ENCODE measurements at regions not wholly inside any gene's neighbourhood (a gene's known extent, or its start where the extent isn't known, plus 50 kb on each side); places are given as distances from the start of the nearest gene placed in this dataset.

GRCh38 chr1:60956520-60956919 lies 125.8 kb upstream of the NFIA start:
- Mint-ChIP-seq H3K4me3 (no peak overlapping the region), H3K36me3 (no peaks in the 10 kb centered on the region), H3K9me3 (peaks cover 0 to 4% (median 0%) of the 10 kb centered on the region in 7 donors), H3K27ac (no peak overlapping the region), H3K4me1 (no peaks in the 10 kb centered on the region), H3K27me3 (peaks cover 8% of the 10 kb centered on the region)
- H3K4me1 ChIP-seq (ENCODE audit: control insufficient read depth, insufficient read depth, low read length, poor library complexity, severe bottlenecking), result no peaks in the 10 kb centered on the region
- no peaks in the 10 kb centered on the region for H3K9me3 ChIP-seq (ENCODE audit: control insufficient read depth in 2 of 2, low read length in 2 of 2)
- H3K4me3 ChIP-seq (ENCODE audit: low read depth, low read length), result no peak overlapping the region
- no peak for ATAC-seq (ENCODE audit: low read depth in 2 of 2)
- peaks cover 5% of the 10 kb centered on the region for H3K27me3 ChIP-seq (ENCODE audit: control insufficient read depth, insufficient read depth, low read length)
- H3K27ac ChIP-seq (ENCODE audit: insufficient read depth, low read length, poor library complexity, severe bottlenecking), result no peak overlapping the region
- no peaks in the 10 kb centered on the region for H3K36me3 ChIP-seq (ENCODE audit: control insufficient read depth, insufficient read depth, low read length)
- no peak for DNase-seq

GRCh38 chr1:60952612-60953111 lies 129.7 kb upstream of the NFIA start:
- Histone ChIP-seq H3K4me1 (ENCODE audit: control insufficient read depth, insufficient read depth, low read length, poor library complexity, severe bottlenecking) (no peaks in the 10 kb centered on the region), H3K9me3 (ENCODE audit: control insufficient read depth in 2 of 2, low read length in 2 of 2) (no peaks in the 10 kb centered on the region), H3K36me3 (ENCODE audit: control insufficient read depth, insufficient read depth, low read length) (no peaks in the 10 kb centered on the region), H3K27ac (ENCODE audit: insufficient read depth, low read length, poor library complexity, severe bottlenecking) (no peak overlapping the region), H3K27me3 (ENCODE audit: control insufficient read depth, insufficient read depth, low read length) (peaks cover 3% of the 10 kb centered on the region), H3K4me3 (ENCODE audit: low read depth, low read length) (no peak overlapping the region)
- DNase-seq, result no peak
- ATAC-seq (ENCODE audit: low read depth in 2 of 2), result no peak
- Mint-ChIP-seq H3K27me3 (peaks cover 4% of the 10 kb centered on the region), H3K4me1 (peaks cover 0 to 3% (median 0%) of the 10 kb centered on the region in 4 donors), H3K36me3 (no peaks in the 10 kb centered on the region), H3K4me3 (no peak overlapping the region), H3K27ac (no peak overlapping the region), H3K9me3 (peaks cover 0 to 4% (median 0%) of the 10 kb centered on the region in 7 donors)

- H3K36me3 Mint-ChIP-seq, result no peaks in the 10 kb centered on the region
- H3K4me1 ChIP-seq (ENCODE audit: control insufficient read depth, insufficient read depth, low read length, poor library complexity, severe bottlenecking), result no peaks in the 10 kb centered on the region
- H3K9me3 Mint-ChIP-seq, result peaks cover 0 to 4% (median 0%) of the 10 kb centered on the region in 7 donors
- H3K27ac Mint-ChIP-seq, result no peak overlapping the region
- H3K9me3 ChIP-seq (ENCODE audit: control insufficient read depth in 2 of 2, low read length in 2 of 2), result no peaks in the 10 kb centered on the region
- no peaks in the 10 kb centered on the region for H3K27me3 ChIP-seq (ENCODE audit: control insufficient read depth, insufficient read depth, low read length)
- ATAC-seq (ENCODE audit: low read depth in 2 of 2) (no peak), DNase-seq (no peak)
- peaks cover 0 to 3% (median 0%) of the 10 kb centered on the region in 4 donors for H3K4me1 Mint-ChIP-seq
- no peaks in the 10 kb centered on the region for H3K36me3 ChIP-seq (ENCODE audit: control insufficient read depth, insufficient read depth, low read length)
- H3K27me3 Mint-ChIP-seq, result peaks cover 10% of the 10 kb centered on the region
- H3K27ac ChIP-seq (ENCODE audit: insufficient read depth, low read length, poor library complexity, severe bottlenecking), result no peak overlapping the region
- H3K4me3 Mint-ChIP-seq, result no peak overlapping the region
- H3K4me3 ChIP-seq (ENCODE audit: low read depth, low read length), result no peak overlapping the region
Observed at GRCh38 chr1:60950224-60951063, 131.9 kb upstream of the NFIA start.

- Mint-ChIP-seq H3K27ac (no peak overlapping the region), H3K27me3 (peaks cover 10% of the 10 kb centered on the region), H3K4me1 (peaks cover 0 to 3% (median 0%) of the 10 kb centered on the region in 4 donors), H3K9me3 (peaks cover 0 to 4% (median 0%) of the 10 kb centered on the region in 7 donors), H3K36me3 (no peaks in the 10 kb centered on the region), H3K4me3 (no peak overlapping the region)
- Histone ChIP-seq H3K27ac (ENCODE audit: insufficient read depth, low read length, poor library complexity, severe bottlenecking) (no peak overlapping the region), H3K4me3 (ENCODE audit: low read depth, low read length) (no peak overlapping the region), H3K9me3 (ENCODE audit: control insufficient read depth in 2 of 2, low read length in 2 of 2) (no peaks in the 10 kb centered on the region), H3K4me1 (ENCODE audit: control insufficient read depth, insufficient read depth, low read length, poor library complexity, severe bottlenecking) (no peaks in the 10 kb centered on the region), H3K36me3 (ENCODE audit: control insufficient read depth, insufficient read depth, low read length) (no peaks in the 10 kb centered on the region), H3K27me3 (ENCODE audit: control insufficient read depth, insufficient read depth, low read length) (no peaks in the 10 kb centered on the region)
- ATAC-seq (ENCODE audit: low read depth in 2 of 2) (no peak), DNase-seq (no peak)
Observed at GRCh38 chr1:60949826-60950197, 132.5 kb upstream of the NFIA start.

GRCh38 chr1:60949154-60949825 lies 133.1 kb upstream of the NFIA start:
- Histone ChIP-seq H3K27me3 (ENCODE audit: control insufficient read depth, insufficient read depth, low read length) (no peaks in the 10 kb centered on the region), H3K36me3 (ENCODE audit: control insufficient read depth, insufficient read depth, low read length) (no peaks in the 10 kb centered on the region), H3K4me1 (ENCODE audit: control insufficient read depth, insufficient read depth, low read length, poor library complexity, severe bottlenecking) (no peaks in the 10 kb centered on the region), H3K4me3 (ENCODE audit: low read depth, low read length) (no peak overlapping the region), H3K27ac (ENCODE audit: insufficient read depth, low read length, poor library complexity, severe bottlenecking) (no peak overlapping the region), H3K9me3 (ENCODE audit: control insufficient read depth in 2 of 2, low read length in 2 of 2) (no peaks in the 10 kb centered on the region)
- H3K27me3 Mint-ChIP-seq, result peaks cover 11% of the 10 kb centered on the region
- H3K9me3 Mint-ChIP-seq, result peaks cover 0 to 1% (median 0%) of the 10 kb centered on the region in 7 donors
- peaks cover 0 to 3% (median 0%) of the 10 kb centered on the region in 4 donors for H3K4me1 Mint-ChIP-seq
- H3K4me3 Mint-ChIP-seq, result no peak overlapping the region
- H3K36me3 Mint-ChIP-seq, result no peaks in the 10 kb centered on the region
- ATAC-seq (ENCODE audit: low read depth in 2 of 2) (no peak), DNase-seq (no peak)
- H3K27ac Mint-ChIP-seq, result no peak overlapping the region

GRCh38 chr1:60948486-60948885 lies 133.9 kb upstream of the NFIA start:
- Mint-ChIP-seq H3K4me3 (no peak overlapping the region), H3K27me3 (peaks cover 11% of the 10 kb centered on the region), H3K27ac (no peak overlapping the region), H3K36me3 (no peaks in the 10 kb centered on the region), H3K9me3 (peaks cover 0 to 1% (median 0%) of the 10 kb centered on the region in 7 donors), H3K4me1 (peaks cover 0 to 3% (median 0%) of the 10 kb centered on the region in 4 donors)
- H3K4me1 ChIP-seq (ENCODE audit: control insufficient read depth, insufficient read depth, low read length, poor library complexity, severe bottlenecking), result no peaks in the 10 kb centered on the region
- H3K9me3 ChIP-seq (ENCODE audit: control insufficient read depth in 2 of 2, low read length in 2 of 2), result no peaks in the 10 kb centered on the region
- ATAC-seq (ENCODE audit: low read depth in 2 of 2), result no peak
- H3K27me3 ChIP-seq (ENCODE audit: control insufficient read depth, insufficient read depth, low read length), result no peaks in the 10 kb centered on the region
- H3K27ac ChIP-seq (ENCODE audit: insufficient read depth, low read length, poor library complexity, severe bottlenecking), result no peak overlapping the region
- no peak for DNase-seq
- no peak overlapping the region for H3K4me3 ChIP-seq (ENCODE audit: low read depth, low read length)
- no peaks in the 10 kb centered on the region for H3K36me3 ChIP-seq (ENCODE audit: control insufficient read depth, insufficient read depth, low read length)

GRCh38 chr1:60947367-60947766 lies 135.0 kb upstream of the NFIA start:
- H3K4me3 Mint-ChIP-seq, result no peak overlapping the region
- DNase-seq (no peak), ATAC-seq (ENCODE audit: low read depth in 2 of 2) (no peak)
- H3K27me3 ChIP-seq (ENCODE audit: control insufficient read depth, insufficient read depth, low read length), result no peaks in the 10 kb centered on the region
- H3K4me3 ChIP-seq (ENCODE audit: low read depth, low read length), result no peak overlapping the region
- H3K36me3 Mint-ChIP-seq, result no peaks in the 10 kb centered on the region
- H3K9me3 Mint-ChIP-seq, result peaks cover 0 to 1% (median 0%) of the 10 kb centered on the region in 7 donors
- no peaks in the 10 kb centered on the region for H3K4me1 ChIP-seq (ENCODE audit: control insufficient read depth, insufficient read depth, low read length, poor library complexity, severe bottlenecking)
- peaks cover 11% of the 10 kb centered on the region for H3K27me3 Mint-ChIP-seq
- H3K9me3 ChIP-seq (ENCODE audit: control insufficient read depth in 2 of 2, low read length in 2 of 2), result no peaks in the 10 kb centered on the region
- H3K27ac Mint-ChIP-seq, result no peak overlapping the region
- peaks cover 0 to 3% (median 0%) of the 10 kb centered on the region in 4 donors for H3K4me1 Mint-ChIP-seq
- no peak overlapping the region for H3K27ac ChIP-seq (ENCODE audit: insufficient read depth, low read length, poor library complexity, severe bottlenecking)
- H3K36me3 ChIP-seq (ENCODE audit: control insufficient read depth, insufficient read depth, low read length), result no peaks in the 10 kb centered on the region
